GM19467 (cell line): ENCODE measurements at regions not wholly inside any gene's neighbourhood (a gene's known extent, or its start where the extent isn't known, plus 50 kb on each side); places are given as distances from the start of the nearest gene placed in this dataset.
"Not testable (repeated sequence)": the region's sequence is repeated elsewhere in the genome, so short reads cannot be mapped to it uniquely, and the experiment has no call there.

Experiments
- ATAC-seq: cut with Tn5 transposase; IDR thresholded peaks from one replicate; pipeline ENCODE4 v1.9.1; 2021; ENCODE audit warnings: mild to moderate bottlenecking, moderate library complexity; ENCODE audit not compliant: unreplicated experiment

GRCh38 chr2:87196720-87197388 is 175.2 kb upstream of the PLGLB1 start:
- ATAC-seq, result not testable (repeated sequence)

- ATAC-seq, result not testable (repeated sequence)
These were observed 176.8 kb upstream of the PLGLB1 start for GRCh38 chr2:87198422-87198821.

DNA sequence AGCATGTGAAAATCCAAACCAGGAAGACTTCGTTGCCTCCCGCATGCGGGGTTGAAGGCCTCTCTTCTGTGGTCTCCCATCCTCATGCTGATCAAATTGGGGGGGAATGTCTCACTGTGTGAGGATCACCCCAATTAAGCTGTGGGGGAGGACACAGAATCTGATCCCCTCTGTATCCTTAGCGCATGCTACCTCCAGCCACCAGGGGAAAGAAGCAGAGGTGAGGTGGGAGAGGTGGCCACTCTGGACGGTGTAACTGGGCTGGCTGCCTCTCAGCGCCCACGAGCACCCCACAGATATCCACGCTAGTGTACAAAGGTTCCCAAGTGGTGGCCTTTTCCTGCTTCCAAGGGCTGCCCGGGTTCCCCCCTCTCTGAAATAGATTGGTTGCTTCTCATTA is 177.6 kb upstream of the PLGLB1 start:
- ATAC-seq, result not testable (repeated sequence)

DNA sequence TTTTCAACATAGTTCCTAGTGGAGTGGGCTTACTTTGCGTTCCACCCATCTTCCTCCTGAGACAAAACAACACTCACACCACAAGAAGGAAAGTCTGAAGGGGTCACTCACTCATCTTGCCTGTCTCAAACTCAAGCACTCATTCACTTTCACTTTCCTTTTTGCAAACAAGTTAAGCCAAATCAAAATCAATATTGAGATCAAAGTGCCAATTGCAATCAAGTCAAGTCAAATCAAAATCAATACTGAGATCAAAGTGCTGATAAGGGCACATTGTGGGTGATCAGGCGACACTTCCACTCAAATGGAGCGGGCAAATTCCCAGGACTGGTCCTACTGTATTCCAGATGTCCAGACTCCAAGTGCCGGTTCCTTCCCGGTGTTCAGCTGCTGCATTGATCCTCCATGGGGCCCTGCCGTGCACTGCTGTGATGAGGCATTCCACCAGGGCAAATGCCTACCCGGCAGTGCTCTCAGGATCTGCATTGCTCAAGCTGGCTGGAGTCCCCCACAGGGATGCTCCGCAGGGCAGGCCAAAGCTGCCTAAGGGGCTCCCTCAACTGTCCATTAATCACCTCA is 183.0 kb upstream of the PLGLB1 start:
- ATAC-seq, result not testable (repeated sequence)

DNA sequence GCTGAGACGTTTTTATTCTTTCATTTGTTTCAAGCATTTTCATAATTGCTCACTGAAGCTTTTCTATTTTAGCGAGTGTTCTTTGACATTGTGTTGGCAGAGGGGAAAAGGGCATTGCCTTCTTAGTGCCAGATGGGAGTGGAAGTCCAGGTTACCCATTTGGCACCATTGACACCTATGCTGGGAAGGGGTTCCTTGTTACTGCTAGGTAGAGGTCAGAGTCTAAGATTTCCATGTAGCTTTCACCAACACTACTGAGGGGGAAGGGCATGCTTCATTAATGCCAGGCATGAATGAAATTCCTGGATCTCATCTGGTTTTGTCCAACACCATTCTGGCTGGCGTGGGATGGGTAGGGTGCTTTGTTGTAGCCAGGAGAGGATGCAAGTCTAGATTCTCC is 191.3 kb upstream of the PLGLB1 start:
- not testable (repeated sequence) for ATAC-seq

DNA sequence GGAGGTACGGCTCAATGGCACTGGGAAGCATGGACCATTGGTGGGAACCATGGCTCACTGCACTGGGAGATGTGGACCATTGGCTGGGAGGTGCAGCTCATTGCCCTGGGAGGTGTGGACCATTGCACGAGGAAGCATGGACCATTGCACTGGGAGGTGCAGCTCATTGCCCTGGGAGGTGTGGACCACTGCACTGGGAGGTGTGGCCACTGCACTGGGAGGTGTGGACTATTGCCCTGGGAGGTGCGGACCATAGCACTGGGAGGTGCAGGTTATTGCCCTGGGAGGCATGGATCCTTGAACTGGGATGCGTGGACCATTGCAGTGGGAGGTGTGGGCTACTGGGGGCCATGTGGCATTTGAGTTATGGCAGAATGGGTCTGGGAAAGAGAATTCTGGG is 195.4 kb upstream of the PLGLB1 start:
- ATAC-seq, result not testable (repeated sequence)

DNA sequence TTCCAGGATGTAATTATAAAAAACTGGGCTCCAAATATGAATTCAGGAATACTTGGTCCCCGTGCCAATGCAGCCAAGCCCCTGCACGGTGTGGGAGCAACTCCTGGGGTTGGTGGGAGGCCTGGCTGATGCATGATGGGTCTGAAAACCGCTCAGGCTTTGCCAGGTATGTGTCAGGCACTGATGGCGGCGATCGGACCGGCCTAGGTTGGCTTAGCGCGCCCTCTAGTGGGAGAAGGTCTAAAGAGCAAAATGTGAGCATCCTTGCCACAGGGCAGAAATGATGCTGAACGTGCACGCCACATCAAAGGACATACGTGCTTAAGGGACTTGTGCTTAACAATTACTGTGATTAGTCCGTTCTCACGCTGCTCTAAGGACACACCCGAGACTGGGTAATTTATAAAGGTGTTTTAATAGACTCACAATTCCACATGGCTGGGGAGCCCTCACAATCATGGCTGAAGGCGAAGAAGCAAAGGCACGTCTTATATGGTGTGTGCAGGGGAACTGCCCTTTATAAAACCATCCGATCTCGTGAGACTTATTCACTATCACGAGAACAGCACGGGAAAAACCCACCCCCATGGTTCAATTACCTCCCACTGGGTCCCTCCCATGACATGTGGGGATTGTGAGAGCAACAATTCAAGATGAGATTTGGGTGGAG is 196.2 kb upstream of the PLGLB1 start:
- peak; percentile 54 for ATAC-seq

- ATAC-seq, result not testable (repeated sequence)
These were observed 199.0 kb upstream of the PLGLB1 start for GRCh38 chr2:87220651-87221050.

GRCh38 chr2:87222131-87222530 is 200.5 kb upstream of the PLGLB1 start:
- ATAC-seq, result not testable (repeated sequence)

DNA sequence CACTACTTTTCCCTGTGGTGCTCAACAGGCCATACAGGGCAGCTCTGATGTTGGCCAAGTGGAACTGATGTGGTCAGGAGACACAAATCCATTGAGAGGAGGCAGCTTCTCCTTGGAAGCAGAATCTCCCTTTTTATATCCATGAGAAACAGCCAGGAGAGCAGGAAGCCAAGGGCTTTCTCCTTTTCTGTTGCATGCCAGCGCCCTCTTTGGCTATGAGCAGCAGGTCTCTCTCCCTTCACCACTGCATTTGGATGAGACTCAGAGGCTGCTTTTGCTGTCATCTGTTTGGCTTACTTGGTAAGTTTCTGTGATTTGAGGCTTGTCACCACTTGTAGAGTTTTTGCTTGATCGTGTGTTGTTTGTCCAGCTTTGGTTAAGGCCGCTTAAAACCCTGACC is 202.2 kb upstream of the PLGLB1 start:
- not testable (repeated sequence) for ATAC-seq

GRCh38 chr2:87229091-87229689 is 207.5 kb upstream of the PLGLB1 start:
- peak; percentile 79 for ATAC-seq

DNA sequence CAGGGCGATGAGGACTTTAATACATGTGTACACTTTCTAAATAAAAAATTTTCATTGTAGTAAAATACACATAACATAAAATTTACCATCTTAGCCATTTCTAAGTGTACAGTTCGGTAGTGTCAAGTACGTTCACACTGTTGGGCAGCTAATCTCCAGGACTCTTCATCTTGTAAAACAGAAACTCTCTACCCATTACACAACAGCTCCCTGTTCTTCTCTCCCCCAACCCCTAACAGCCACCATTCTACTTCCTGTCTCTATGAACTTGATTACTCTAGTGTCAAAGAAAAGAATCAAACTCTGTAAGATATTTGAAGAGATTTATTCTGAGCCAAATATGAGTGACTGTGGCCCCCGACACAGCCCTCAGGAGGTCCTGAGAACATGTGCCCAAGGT is 208.3 kb upstream of the PLGLB1 start:
- ATAC-seq, result not testable (repeated sequence)

DNA sequence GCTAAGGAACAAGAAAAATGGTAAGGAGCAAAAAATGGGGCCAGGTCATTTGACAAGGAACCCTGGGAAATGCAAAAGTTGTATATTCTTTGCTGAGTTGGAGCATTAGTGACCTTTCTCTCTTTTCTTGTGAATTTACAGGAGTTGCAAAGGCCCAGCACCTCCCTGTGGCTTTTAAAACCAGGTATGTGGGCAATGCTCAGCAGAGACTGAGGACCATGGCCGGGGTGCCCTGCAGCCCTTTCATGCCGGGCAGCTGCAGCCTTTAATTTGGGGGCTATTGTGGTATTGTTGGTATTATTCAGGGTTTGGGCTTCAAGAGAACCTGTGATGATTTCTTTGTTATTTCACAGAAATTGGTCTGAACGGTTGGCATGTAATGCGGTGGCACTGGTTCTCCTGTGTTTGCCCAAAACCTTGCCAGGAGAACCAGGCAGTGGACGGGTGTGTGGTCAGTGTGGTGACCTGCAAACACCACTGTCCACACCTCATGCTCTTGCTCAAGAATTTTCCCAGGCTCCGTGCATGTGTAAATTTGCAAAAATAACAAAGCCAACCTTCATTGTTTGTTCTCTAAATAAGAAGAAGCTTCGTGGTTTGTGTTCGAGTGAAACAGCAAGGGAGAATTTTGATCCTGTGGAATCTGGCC is 213.8 kb upstream of the PLGLB1 start:
- not testable (repeated sequence) for ATAC-seq

- ATAC-seq, result not testable (repeated sequence)
These were observed 216.1 kb upstream of the PLGLB1 start for GRCh38 chr2:87237570-87238336.

DNA sequence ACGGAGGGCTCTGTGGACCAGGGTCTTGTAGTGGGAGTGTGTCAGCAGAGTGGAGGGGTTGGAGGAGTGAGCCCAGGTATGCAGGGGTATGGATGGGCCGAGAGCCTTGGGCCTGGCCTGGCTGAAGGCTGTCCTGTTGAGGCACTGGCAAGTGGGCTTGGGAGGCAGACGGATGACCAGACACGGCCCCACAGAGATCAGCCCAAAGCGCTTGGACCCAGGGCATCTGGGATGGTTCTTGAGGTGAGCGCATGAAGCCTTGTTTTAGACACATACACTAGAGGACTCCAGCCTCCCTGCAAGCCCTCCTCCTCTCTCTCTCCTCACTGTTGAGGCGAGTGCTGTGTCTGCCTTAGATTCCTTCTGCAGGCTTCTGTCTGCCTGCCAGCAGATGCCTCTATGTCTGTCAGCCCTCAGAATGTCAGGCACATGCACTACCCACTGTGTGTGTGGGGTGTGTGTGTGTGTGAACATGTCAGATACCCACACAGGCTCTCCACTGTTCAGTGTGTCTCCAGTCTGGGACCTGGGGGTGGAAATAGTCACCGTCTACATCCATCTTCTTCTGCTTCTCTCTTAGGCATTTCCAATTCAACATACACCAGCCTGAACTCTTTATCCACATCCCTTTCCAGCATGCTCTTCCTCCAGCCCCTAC is 218.0 kb upstream of the PLGLB1 start:
- not testable (repeated sequence) for ATAC-seq

DNA sequence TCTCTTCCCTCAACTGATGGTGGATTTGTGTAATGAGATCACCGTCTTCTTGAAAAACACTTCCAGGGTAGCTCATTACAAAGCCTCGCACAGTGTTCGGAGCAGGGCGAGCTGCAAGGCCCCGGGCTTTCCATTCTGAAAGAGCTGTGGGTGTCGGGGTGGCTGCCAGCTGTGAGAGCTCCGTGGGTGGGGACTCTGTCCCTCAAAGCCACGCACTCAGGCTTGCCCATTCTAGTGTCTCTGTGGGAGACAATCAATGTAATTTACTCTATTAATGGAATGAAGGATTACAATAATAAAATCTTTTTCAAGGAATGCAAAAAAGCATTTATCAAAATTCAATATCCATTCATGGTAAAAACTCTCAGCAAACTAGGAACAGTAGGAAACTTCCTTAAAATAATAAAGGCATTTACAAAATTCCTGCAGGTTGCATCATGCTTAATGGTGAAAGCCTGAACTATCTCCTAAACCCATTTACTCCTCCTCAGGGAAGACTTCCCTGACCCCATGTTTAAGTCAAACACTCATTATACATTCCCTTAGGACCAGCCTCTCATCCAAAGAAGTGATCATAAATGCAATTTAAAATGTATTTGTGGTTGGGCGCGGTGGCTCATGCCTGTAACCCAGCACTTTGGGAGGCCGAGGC is 224.5 kb upstream of the PLGLB1 start:
- not testable (repeated sequence) for ATAC-seq

- ATAC-seq, result not testable (repeated sequence)
These were observed 230.4 kb upstream of the PLGLB1 start for GRCh38 chr2:87252046-87252445.

DNA sequence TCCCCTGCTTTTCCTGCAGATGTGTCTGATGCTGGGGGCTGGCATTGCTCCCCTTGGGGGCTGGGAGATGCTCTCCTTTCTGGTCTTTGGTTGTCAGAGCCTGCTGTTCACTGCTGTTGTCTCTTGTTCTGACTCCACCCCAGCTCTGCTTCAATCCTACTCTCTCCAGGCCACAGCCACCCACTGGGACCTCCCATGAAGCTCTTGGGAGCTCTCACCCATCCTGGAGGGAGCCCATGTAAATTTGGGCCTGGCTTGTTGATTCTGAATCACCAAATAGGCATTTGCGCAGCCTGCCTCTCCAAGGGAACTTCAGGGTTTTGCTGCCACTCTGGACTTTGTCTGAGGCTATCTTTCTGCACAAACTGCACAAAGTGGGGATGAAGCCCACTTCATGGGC is 232.9 kb upstream of the PLGLB1 start:
- ATAC-seq, result not testable (repeated sequence)

GRCh38 chr2:87255410-87255809 is 233.8 kb upstream of the PLGLB1 start:
- ATAC-seq, result not testable (repeated sequence)
